ENCODE measurements at regions not wholly inside any gene's neighbourhood (a gene's known extent, or its start where the extent isn't known, plus 50 kb on each side); places are given as distances from the start of the nearest gene placed in this dataset.

DNA sequence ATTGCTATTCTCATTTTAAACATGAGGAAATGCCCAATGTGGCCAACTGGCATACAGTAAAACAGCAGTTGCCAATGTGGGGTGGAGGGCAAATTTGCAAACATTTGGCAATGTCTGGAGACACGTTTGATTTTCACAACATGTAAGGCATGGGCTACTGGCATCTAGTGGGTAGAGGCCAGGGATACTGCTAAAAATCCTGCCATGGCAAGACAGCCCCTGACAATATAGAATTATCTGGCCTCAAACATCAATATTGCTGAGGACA, 168.6 kb downstream of the KCNE4 start:
- no peak overlapping the region for H2AFZ ChIP-seq (ENCODE audit: low read length)
- no peaks in the 10 kb centered on the region for H3K79me2 ChIP-seq (ENCODE audit: insufficient read depth, low read length)
- no peaks in the 10 kb centered on the region for H3K27me3 ChIP-seq (ENCODE audit: insufficient read depth, low read length)

More for the DNA sequence above, 168.6 kb downstream of the KCNE4 start:
- Histone ChIP-seq H3K4me2 (ENCODE audit: insufficient read depth, insufficient read length, low read length) (no peak overlapping the region), H3K56ac (ENCODE audit: insufficient read length, low read depth, low read length) (no peak overlapping the region), H4K20me1 (ENCODE audit: control insufficient read depth, insufficient read depth, insufficient read length) (no peaks in the 10 kb centered on the region), H2BK5ac (ENCODE audit: insufficient read length, low read length) (no peak overlapping the region), H4K5ac (ENCODE audit: insufficient read length, low read depth, low read length) (no peak overlapping the region), H3K23me2 (ENCODE audit: insufficient read length, low read depth, low read length, poor library complexity, severe bottlenecking) (no peaks in the 10 kb centered on the region), H2AK5ac (ENCODE audit: insufficient read length, low read length) (no peak overlapping the region), H3K4me1 (ENCODE audit: insufficient read depth, low read length) (peaks cover 7% of the 10 kb centered on the region; the same call in 1 of the 2 replicates), H3K79me1 (ENCODE audit: insufficient read depth, low read depth, low read length, poor library complexity, severe bottlenecking) (no peaks in the 10 kb centered on the region), H2BK15ac (ENCODE audit: low read depth, low read length) (no peak overlapping the region), H3K18ac (ENCODE audit: insufficient read length, low read depth, low read length) (no peak overlapping the region), H3K14ac (ENCODE audit: insufficient read depth, low read length) (no peak overlapping the region), H2BK20ac (ENCODE audit: low read depth, low read length, poor library complexity, severe bottlenecking) (no peak overlapping the region), H2BK12ac (ENCODE audit: insufficient read length, low read depth, low read length) (no peak overlapping the region), H4K8ac (replicated peaks; ENCODE audit: insufficient read length, low read depth, low read length) (no peak overlapping the region), H3K27ac (ENCODE audit: insufficient read length, low read depth, low read length) (no peak overlapping the region), H4K91ac (ENCODE audit: insufficient read length, low read depth, low read length) (no peak overlapping the region), H3K9ac (ENCODE audit: extremely low read depth, insufficient read length, low read length) (no peak overlapping the region), H2BK120ac (ENCODE audit: low read depth, low read length, poor library complexity, severe bottlenecking) (no peak overlapping the region), H3K23ac (ENCODE audit: insufficient read length, low read depth, low read length) (no peak overlapping the region), H3K9me3 (ENCODE audit: control insufficient read depth, low read depth, low read length) (no peaks in the 10 kb centered on the region), H3K4ac (ENCODE audit: low read depth, low read length) (no peak overlapping the region), H3T11ph (ENCODE audit: low read length) (no peak overlapping the region)
- Mint-ChIP-seq H3K27me3 (ENCODE audit: low read depth) (no peaks in the 10 kb centered on the region), H3K4me3 (no peak overlapping the region), H3K36me3 (ENCODE audit: insufficient read depth in 1 of 3, low read depth in 3 of 3) (no peaks in the 10 kb centered on the region), H3K4me1 (peaks cover 9 to 22% of the 10 kb centered on the region in 2 experiments), H3K27ac (no peak overlapping the region), H3K9me3 (no peaks in the 10 kb centered on the region)
- DNase-seq: no peak
- TF ChIP-seq, protein P1, sequence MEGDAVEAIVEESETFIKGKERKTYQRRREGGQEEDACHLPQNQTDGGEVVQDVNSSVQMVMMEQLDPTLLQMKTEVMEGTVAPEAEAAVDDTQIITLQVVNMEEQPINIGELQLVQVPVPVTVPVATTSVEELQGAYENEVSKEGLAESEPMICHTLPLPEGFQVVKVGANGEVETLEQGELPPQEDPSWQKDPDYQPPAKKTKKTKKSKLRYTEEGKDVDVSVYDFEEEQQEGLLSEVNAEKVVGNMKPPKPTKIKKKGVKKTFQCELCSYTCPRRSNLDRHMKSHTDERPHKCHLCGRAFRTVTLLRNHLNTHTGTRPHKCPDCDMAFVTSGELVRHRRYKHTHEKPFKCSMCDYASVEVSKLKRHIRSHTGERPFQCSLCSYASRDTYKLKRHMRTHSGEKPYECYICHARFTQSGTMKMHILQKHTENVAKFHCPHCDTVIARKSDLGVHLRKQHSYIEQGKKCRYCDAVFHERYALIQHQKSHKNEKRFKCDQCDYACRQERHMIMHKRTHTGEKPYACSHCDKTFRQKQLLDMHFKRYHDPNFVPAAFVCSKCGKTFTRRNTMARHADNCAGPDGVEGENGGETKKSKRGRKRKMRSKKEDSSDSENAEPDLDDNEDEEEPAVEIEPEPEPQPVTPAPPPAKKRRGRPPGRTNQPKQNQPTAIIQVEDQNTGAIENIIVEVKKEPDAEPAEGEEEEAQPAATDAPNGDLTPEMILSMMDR (conservative IDR thresholded peaks at IDR 0.05): no peak
- no CpG with 5 or more reads among the region's 1 CpG for WGBS (ENCODE audit: extremely low coverage, insufficient read length, low lambda C conversion rate)

Measured in H9 (cell line).